Peyer's patch (tissue), 4 donors: ENCODE measurements at regions not wholly inside any gene's neighbourhood (a gene's known extent, or its start where the extent isn't known, plus 50 kb on each side); places are given as distances from the start of the nearest gene placed in this dataset.

Experiments
- POLR2A ChIP-seq, 2 donors: fragments of 450-650 bp; IDR thresholded peaks; one replicate each; pipeline ENCODE4 v1.5.1; 2017; ENCODE audit warnings: antibody characterized with exemption in 2 of 2, mild to moderate bottlenecking in 2 of 2, moderate library complexity in 2 of 2
- TF ChIP-seq, protein P1 (sequence below), 6 experiments: fragments of 450-650 bp in 4 of 6; fragments of 200-600 bp in 2 of 6; sonication (generic) in 1 of 6; IDR thresholded peaks; one replicate each; pipeline ENCODE4 v1.5.1; 2017 to 2019; ENCODE audit warnings: antibody characterized with exemption in 6 of 6, mild to moderate bottlenecking in 3 of 6, moderate library complexity in 1 of 6

DNA sequence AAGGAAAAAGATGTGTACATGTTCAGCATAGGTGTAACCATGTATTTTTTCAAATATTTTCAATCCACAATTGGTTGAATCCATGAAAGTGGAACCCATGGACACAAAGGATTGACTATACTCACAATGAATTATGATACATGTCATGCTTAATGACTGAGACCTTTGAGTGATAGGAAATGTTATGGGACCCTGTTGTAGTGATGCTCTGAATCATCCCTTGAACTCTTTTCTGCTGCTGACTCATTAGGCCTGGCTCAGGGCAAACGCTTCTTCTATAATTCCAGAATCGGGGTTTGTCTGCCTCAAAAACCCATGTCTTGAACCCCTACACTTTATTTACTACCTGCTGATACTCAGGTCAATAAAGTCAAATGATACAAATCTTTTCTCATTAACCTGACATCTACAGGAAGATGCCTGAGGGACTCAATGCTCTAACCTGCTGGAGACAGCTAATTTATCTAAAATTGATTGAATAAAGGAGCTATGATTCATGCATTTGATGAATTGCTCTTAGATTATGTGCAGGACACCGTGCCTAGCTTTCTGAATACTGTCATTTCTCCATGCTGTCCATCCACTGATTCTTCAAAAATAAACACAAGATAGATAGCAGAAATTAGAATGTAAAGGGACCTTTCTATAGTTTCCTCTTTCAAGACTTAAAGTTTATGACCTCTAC, 260.1 kb downstream of the PRELID2 start:
- TF ChIP-seq, protein P1, sequence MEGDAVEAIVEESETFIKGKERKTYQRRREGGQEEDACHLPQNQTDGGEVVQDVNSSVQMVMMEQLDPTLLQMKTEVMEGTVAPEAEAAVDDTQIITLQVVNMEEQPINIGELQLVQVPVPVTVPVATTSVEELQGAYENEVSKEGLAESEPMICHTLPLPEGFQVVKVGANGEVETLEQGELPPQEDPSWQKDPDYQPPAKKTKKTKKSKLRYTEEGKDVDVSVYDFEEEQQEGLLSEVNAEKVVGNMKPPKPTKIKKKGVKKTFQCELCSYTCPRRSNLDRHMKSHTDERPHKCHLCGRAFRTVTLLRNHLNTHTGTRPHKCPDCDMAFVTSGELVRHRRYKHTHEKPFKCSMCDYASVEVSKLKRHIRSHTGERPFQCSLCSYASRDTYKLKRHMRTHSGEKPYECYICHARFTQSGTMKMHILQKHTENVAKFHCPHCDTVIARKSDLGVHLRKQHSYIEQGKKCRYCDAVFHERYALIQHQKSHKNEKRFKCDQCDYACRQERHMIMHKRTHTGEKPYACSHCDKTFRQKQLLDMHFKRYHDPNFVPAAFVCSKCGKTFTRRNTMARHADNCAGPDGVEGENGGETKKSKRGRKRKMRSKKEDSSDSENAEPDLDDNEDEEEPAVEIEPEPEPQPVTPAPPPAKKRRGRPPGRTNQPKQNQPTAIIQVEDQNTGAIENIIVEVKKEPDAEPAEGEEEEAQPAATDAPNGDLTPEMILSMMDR (IDR thresholded peaks at IDR 0.05), result no peak
- no peak for TF ChIP-seq POLR2A (IDR thresholded peaks at IDR 0.05)
